C4-2B (cell line): ENCODE measurements at regions not wholly inside any gene's neighbourhood (a gene's known extent, or its start where the extent isn't known, plus 50 kb on each side); places are given as distances from the start of the nearest gene placed in this dataset.

ENCODE experiments used
- ZFX ChIP-seq: fragments of 450-650 bp; IDR thresholded peaks from 2 replicates; pipeline ENCODE4 v1.6.1; 2017
- TF ChIP-seq, protein P1 (sequence below): fragments of 450-650 bp; conservative IDR thresholded peaks from 2 replicates; pipeline ENCODE4 v1.5.1; 2017; ENCODE audit warnings: mild to moderate bottlenecking

DNA sequence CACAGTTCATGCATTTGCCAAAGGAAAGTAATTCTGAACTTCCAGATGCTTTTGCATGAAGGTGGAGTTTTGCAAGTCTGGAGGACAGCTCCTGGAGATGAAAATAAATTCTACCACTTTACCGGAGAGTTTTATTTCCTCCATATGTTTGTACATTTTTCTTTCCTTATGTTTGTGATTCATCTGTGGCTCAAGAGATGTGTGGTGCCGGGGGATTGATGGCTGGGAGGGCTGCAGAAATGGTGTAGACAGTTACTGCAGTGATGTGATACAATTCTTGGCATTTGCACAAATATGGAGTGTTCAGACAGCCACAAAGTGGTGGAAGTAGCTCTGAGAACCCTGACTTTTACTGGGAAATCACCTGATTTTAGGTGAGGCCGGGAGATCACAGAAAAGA is 58.5 kb upstream of the ASB17 start:
- TF ChIP-seq, protein P1, sequence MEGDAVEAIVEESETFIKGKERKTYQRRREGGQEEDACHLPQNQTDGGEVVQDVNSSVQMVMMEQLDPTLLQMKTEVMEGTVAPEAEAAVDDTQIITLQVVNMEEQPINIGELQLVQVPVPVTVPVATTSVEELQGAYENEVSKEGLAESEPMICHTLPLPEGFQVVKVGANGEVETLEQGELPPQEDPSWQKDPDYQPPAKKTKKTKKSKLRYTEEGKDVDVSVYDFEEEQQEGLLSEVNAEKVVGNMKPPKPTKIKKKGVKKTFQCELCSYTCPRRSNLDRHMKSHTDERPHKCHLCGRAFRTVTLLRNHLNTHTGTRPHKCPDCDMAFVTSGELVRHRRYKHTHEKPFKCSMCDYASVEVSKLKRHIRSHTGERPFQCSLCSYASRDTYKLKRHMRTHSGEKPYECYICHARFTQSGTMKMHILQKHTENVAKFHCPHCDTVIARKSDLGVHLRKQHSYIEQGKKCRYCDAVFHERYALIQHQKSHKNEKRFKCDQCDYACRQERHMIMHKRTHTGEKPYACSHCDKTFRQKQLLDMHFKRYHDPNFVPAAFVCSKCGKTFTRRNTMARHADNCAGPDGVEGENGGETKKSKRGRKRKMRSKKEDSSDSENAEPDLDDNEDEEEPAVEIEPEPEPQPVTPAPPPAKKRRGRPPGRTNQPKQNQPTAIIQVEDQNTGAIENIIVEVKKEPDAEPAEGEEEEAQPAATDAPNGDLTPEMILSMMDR = no peak
- TF ChIP-seq ZFX = no peak
